ENCODE measurements at regions not wholly inside any gene's neighbourhood (a gene's known extent, or its start where the extent isn't known, plus 50 kb on each side); places are given as distances from the start of the nearest gene placed in this dataset.
"Not testable (repeated sequence)": the region's sequence is repeated elsewhere in the genome, so short reads cannot be mapped to it uniquely, and the experiment has no call there.

DNA sequence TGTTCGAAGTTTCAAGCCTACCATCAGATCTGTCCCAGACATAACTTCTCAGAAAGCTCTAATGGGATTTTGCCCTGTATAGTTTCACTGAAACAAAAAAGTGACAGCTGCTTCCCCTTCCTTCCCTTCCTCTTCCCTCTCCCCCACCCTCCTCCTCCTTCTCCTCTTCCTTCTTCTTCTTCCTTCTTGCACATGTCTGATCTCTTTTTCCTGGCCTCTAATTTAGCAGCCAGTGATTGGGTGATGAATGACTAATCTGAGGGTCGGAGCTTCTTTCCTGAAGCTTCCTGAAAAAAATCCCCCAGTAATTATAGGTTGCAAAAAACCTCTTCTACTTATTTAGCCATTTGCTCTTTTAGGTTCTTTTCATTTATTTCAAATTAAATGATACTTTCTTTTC, 168.7 kb downstream of the POTEB3 start:
- Histone ChIP-seq H3K36me3 (no peaks in the 10 kb centered on the region), H3K27me3 (peaks cover 0 to 5% of the 10 kb centered on the region in 2 donors), H3K27ac (no peak overlapping the region), H3K4me1 (no peaks in the 10 kb centered on the region), H3K9me3 (no peaks in the 10 kb centered on the region), H3K4me3 (no peak overlapping the region)
- no peak for DNase-seq
- intact Hi-C loops (cut with DNase I; ENCODE audit: low total_unique reads), result no loop called here
- TF ChIP-seq POLR2A (IDR thresholded peaks at IDR 0.05), result no peak
- TF ChIP-seq, protein P1, sequence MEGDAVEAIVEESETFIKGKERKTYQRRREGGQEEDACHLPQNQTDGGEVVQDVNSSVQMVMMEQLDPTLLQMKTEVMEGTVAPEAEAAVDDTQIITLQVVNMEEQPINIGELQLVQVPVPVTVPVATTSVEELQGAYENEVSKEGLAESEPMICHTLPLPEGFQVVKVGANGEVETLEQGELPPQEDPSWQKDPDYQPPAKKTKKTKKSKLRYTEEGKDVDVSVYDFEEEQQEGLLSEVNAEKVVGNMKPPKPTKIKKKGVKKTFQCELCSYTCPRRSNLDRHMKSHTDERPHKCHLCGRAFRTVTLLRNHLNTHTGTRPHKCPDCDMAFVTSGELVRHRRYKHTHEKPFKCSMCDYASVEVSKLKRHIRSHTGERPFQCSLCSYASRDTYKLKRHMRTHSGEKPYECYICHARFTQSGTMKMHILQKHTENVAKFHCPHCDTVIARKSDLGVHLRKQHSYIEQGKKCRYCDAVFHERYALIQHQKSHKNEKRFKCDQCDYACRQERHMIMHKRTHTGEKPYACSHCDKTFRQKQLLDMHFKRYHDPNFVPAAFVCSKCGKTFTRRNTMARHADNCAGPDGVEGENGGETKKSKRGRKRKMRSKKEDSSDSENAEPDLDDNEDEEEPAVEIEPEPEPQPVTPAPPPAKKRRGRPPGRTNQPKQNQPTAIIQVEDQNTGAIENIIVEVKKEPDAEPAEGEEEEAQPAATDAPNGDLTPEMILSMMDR (IDR thresholded peaks at IDR 0.05), result no peak

GRCh38 chr15:21270474-21270873, 169.8 kb downstream of the POTEB3 start:
- DNase-seq, result no peak
- no peaks in the 10 kb centered on the region for H3K4me1 ChIP-seq
- H3K36me3 ChIP-seq, result no peaks in the 10 kb centered on the region
- intact Hi-C loops (cut with DNase I; ENCODE audit: low total_unique reads), result no loop called here
- H3K4me3 ChIP-seq, result no peak overlapping the region
- no peaks in the 10 kb centered on the region for H3K9me3 ChIP-seq
- no peak for TF ChIP-seq POLR2A (IDR thresholded peaks at IDR 0.05)
- TF ChIP-seq, protein P1 (IDR thresholded peaks at IDR 0.05), result no peak
- peaks cover 0 to 5% of the 10 kb centered on the region in 2 donors for H3K27me3 ChIP-seq
- H3K27ac ChIP-seq, result no peak overlapping the region

GRCh38 chr15:21269673-21270072, 170.6 kb downstream of the POTEB3 start:
- H3K27ac ChIP-seq; intact Hi-C loops (cut with DNase I; ENCODE audit: low total_unique reads); H3K4me1 ChIP-seq; DNase-seq; H3K9me3 ChIP-seq; H3K4me3 ChIP-seq; H3K27me3 ChIP-seq; H3K36me3 ChIP-seq: not testable (repeated sequence)

DNA sequence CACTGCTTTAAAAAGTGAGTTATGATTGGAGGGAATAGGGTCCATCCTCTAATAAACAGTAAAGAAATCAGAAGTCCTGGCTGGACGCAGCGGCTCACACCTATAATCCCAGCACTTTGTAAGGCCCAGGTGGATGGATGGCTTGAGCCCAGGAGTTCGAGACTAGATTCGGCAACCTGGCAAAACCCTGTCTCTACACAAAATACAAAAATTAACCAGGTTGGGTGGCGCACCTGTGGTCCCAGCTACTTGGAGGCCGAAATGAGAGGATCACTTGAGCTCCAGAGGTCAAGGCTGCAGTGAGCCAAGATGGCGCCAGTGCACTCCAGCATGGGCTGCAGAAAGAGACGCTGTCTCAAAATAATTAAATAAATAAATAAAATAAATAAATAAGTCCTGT, 171.2 kb downstream of the POTEB3 start:
- intact Hi-C loops (cut with DNase I; ENCODE audit: low total_unique reads), result no loop called here
- H3K4me3 ChIP-seq, result no peak overlapping the region
- no peaks in the 10 kb centered on the region for H3K36me3 ChIP-seq
- DNase-seq, result no peak
- no peak for TF ChIP-seq POLR2A (IDR thresholded peaks at IDR 0.05)
- TF ChIP-seq, protein P1 (IDR thresholded peaks at IDR 0.05), result no peak
- no peaks in the 10 kb centered on the region for H3K4me1 ChIP-seq
- H3K27ac ChIP-seq, result no peak overlapping the region
- no peaks in the 10 kb centered on the region for H3K9me3 ChIP-seq
- H3K27me3 ChIP-seq, result peaks cover 0 to 5% of the 10 kb centered on the region in 2 donors

DNA sequence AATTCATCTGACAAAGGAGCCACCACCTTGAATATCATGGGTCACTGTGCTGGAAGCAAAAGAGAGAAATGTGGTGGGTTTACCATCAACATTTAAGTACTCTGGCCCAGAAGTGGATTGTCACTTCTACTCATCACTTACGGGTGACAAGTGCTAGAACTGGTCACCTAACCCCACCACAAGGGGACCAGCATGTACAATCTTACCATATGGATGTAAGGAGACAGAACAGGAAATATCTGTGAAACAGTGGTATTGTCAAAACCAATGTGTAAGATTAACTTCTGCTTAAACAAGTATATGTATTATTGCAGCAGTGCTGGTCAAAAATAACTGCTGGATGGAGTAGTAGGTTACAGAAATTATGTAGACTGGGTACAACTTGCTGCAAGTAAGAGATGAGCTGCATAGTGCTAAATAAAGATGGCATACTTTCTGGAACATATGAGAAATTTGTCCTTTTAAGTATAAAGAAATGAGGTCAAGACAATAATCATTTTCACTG, 171.8 kb downstream of the POTEB3 start:
- intact Hi-C loops (cut with DNase I; ENCODE audit: low total_unique reads), result no loop called here
- no peak overlapping the region for H3K4me3 ChIP-seq
- no peak for DNase-seq
- peaks cover 0 to 5% of the 10 kb centered on the region in 2 donors for H3K27me3 ChIP-seq
- no peaks in the 10 kb centered on the region for H3K36me3 ChIP-seq
- H3K9me3 ChIP-seq, result no peaks in the 10 kb centered on the region
- no peak overlapping the region for H3K27ac ChIP-seq
- TF ChIP-seq POLR2A (IDR thresholded peaks at IDR 0.05), result no peak
- TF ChIP-seq, protein P1 (IDR thresholded peaks at IDR 0.05), result no peak
- H3K4me1 ChIP-seq, result no peaks in the 10 kb centered on the region

Data from uterus (tissue), 3 donors.